MM.1S (cell line): ENCODE measurements at regions not wholly inside any gene's neighbourhood (a gene's known extent, or its start where the extent isn't known, plus 50 kb on each side); places are given as distances from the start of the nearest gene placed in this dataset.
"Not testable (repeated sequence)": the region's sequence is repeated elsewhere in the genome, so short reads cannot be mapped to it uniquely, and the experiment has no call there.

ENCODE experiments used
- EZH2 ChIP-seq: fragments of 300-600 bp; sonication (generic); optimal IDR thresholded peaks from 2 replicates; pipeline ENCODE3; 2017; ENCODE audit warnings: low read depth, mild to moderate bottlenecking, antibody characterized with exemption, low read length, mixed read lengths
- TF ChIP-seq, protein P1 (sequence below): fragments of 300-600 bp; sonication (generic); IDR thresholded peaks from 2 replicates; pipeline ENCODE4 v1.5.1; 2016; ENCODE audit warnings: antibody characterized with exemption, low read length, mixed read lengths

DNA sequence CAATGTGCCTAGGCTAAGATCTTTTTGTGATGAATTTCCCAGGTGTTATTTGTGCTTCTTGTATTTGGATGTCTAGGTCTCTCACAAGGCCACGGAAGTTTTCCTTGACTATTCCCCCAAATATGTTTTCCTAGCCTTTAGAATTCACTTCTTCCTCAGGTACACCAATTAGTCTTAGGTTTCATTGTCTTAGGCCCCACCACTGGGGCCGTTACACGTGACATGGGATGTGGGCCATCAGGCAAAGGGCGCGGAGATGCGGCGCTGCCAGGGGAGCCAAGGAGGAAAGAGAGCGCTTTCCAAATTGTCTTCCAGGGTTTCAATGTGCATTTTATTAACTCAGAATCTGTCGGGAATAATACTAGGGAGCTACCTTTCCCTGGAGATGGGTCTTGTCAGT, 1653.3 kb downstream of the SPATA31A7 start:
- TF ChIP-seq, protein P1, sequence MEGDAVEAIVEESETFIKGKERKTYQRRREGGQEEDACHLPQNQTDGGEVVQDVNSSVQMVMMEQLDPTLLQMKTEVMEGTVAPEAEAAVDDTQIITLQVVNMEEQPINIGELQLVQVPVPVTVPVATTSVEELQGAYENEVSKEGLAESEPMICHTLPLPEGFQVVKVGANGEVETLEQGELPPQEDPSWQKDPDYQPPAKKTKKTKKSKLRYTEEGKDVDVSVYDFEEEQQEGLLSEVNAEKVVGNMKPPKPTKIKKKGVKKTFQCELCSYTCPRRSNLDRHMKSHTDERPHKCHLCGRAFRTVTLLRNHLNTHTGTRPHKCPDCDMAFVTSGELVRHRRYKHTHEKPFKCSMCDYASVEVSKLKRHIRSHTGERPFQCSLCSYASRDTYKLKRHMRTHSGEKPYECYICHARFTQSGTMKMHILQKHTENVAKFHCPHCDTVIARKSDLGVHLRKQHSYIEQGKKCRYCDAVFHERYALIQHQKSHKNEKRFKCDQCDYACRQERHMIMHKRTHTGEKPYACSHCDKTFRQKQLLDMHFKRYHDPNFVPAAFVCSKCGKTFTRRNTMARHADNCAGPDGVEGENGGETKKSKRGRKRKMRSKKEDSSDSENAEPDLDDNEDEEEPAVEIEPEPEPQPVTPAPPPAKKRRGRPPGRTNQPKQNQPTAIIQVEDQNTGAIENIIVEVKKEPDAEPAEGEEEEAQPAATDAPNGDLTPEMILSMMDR = not testable (repeated sequence)
- TF ChIP-seq EZH2 = not testable (repeated sequence)
